ENCODE measurements at regions not wholly inside any gene's neighbourhood (a gene's known extent, or its start where the extent isn't known, plus 50 kb on each side); places are given as distances from the start of the nearest gene placed in this dataset.

GRCh38 chr1:216815260-216816131 is 92.3 kb upstream of the ESRRG start:
- H3K4me3 ChIP-seq (ENCODE audit: low read depth in 1 of 2, low read length in 2 of 2): no peak overlapping the region
- no peaks in the 10 kb centered on the region for H3K9me3 ChIP-seq (ENCODE audit: low read length)
- H3K36me3 ChIP-seq (ENCODE audit: insufficient read depth, low read length): no peaks in the 10 kb centered on the region
- H3K27ac ChIP-seq (ENCODE audit: low read depth, low read length): no peak overlapping the region
- H3K27me3 ChIP-seq (ENCODE audit: control insufficient read depth in 1 of 2, insufficient read depth in 2 of 2, low read length in 2 of 2): no peaks in the 10 kb centered on the region
- no peaks in the 10 kb centered on the region for H3K4me1 ChIP-seq (ENCODE audit: insufficient read depth, low read length)
- H3K9ac ChIP-seq (ENCODE audit: low read length): no peak overlapping the region

GRCh38 chr1:216814576-216815259 is 91.5 kb upstream of the ESRRG start:
- Histone ChIP-seq H3K27me3 (ENCODE audit: control insufficient read depth in 1 of 2, insufficient read depth in 2 of 2, low read length in 2 of 2) (no peaks in the 10 kb centered on the region), H3K4me1 (ENCODE audit: insufficient read depth, low read length) (no peaks in the 10 kb centered on the region), H3K9me3 (ENCODE audit: low read length) (no peaks in the 10 kb centered on the region), H3K36me3 (ENCODE audit: insufficient read depth, low read length) (no peaks in the 10 kb centered on the region), H3K27ac (ENCODE audit: low read depth, low read length) (no peak overlapping the region), H3K4me3 (ENCODE audit: low read depth in 1 of 2, low read length in 2 of 2) (no peak overlapping the region), H3K9ac (ENCODE audit: low read length) (no peak overlapping the region)

GRCh38 chr1:216812966-216813365 is 89.7 kb upstream of the ESRRG start:
- Histone ChIP-seq H3K36me3 (ENCODE audit: insufficient read depth, low read length) (no peaks in the 10 kb centered on the region), H3K27ac (ENCODE audit: low read depth, low read length) (no peak overlapping the region), H3K9me3 (ENCODE audit: low read length) (no peaks in the 10 kb centered on the region), H3K27me3 (ENCODE audit: control insufficient read depth in 1 of 2, insufficient read depth in 2 of 2, low read length in 2 of 2) (no peaks in the 10 kb centered on the region), H3K9ac (ENCODE audit: low read length) (no peak overlapping the region), H3K4me1 (ENCODE audit: insufficient read depth, low read length) (no peaks in the 10 kb centered on the region), H3K4me3 (ENCODE audit: low read depth in 1 of 2, low read length in 2 of 2) (no peak overlapping the region)

- Histone ChIP-seq H3K27ac (ENCODE audit: low read depth, low read length) (no peak overlapping the region), H3K9me3 (ENCODE audit: low read length) (no peaks in the 10 kb centered on the region), H3K4me3 (ENCODE audit: low read depth in 1 of 2, low read length in 2 of 2) (no peak overlapping the region), H3K27me3 (ENCODE audit: control insufficient read depth in 1 of 2, insufficient read depth in 2 of 2, low read length in 2 of 2) (no peaks in the 10 kb centered on the region), H3K36me3 (ENCODE audit: insufficient read depth, low read length) (no peaks in the 10 kb centered on the region), H3K9ac (ENCODE audit: low read length) (no peak overlapping the region), H3K4me1 (ENCODE audit: insufficient read depth, low read length) (no peaks in the 10 kb centered on the region)
These were observed 86.4 kb upstream of the ESRRG start for GRCh38 chr1:216809649-216810048.

- Histone ChIP-seq H3K4me1 (ENCODE audit: insufficient read depth, low read length) (no peaks in the 10 kb centered on the region), H3K4me3 (ENCODE audit: low read depth in 1 of 2, low read length in 2 of 2) (no peak overlapping the region), H3K27ac (ENCODE audit: low read depth, low read length) (no peak overlapping the region), H3K9ac (ENCODE audit: low read length) (no peak overlapping the region), H3K9me3 (ENCODE audit: low read length) (no peaks in the 10 kb centered on the region), H3K27me3 (ENCODE audit: control insufficient read depth in 1 of 2, insufficient read depth in 2 of 2, low read length in 2 of 2) (no peaks in the 10 kb centered on the region), H3K36me3 (ENCODE audit: insufficient read depth, low read length) (no peaks in the 10 kb centered on the region)
These were observed 84.5 kb upstream of the ESRRG start for GRCh38 chr1:216807696-216808095.

GRCh38 chr1:216805953-216806352 is 82.7 kb upstream of the ESRRG start:
- no peaks in the 10 kb centered on the region for H3K27me3 ChIP-seq (ENCODE audit: control insufficient read depth in 1 of 2, insufficient read depth in 2 of 2, low read length in 2 of 2)
- H3K27ac ChIP-seq (ENCODE audit: low read depth, low read length): no peak overlapping the region
- H3K36me3 ChIP-seq (ENCODE audit: insufficient read depth, low read length): no peaks in the 10 kb centered on the region

GRCh38 chr1:216805233-216805632 is 82.0 kb upstream of the ESRRG start:
- H3K27me3 ChIP-seq (ENCODE audit: control insufficient read depth in 1 of 2, insufficient read depth in 2 of 2, low read length in 2 of 2): no peaks in the 10 kb centered on the region
- H3K4me3 ChIP-seq (ENCODE audit: low read depth in 1 of 2, low read length in 2 of 2): no peak overlapping the region
- no peaks in the 10 kb centered on the region for H3K4me1 ChIP-seq (ENCODE audit: insufficient read depth, low read length)
- H3K27ac ChIP-seq (ENCODE audit: low read depth, low read length): no peak overlapping the region
- no peaks in the 10 kb centered on the region for H3K36me3 ChIP-seq (ENCODE audit: insufficient read depth, low read length)
- H3K9ac ChIP-seq (ENCODE audit: low read length): no peak overlapping the region
- no peaks in the 10 kb centered on the region for H3K9me3 ChIP-seq (ENCODE audit: low read length)

More at GRCh38 chr1:216805953-216806352, 82.7 kb upstream of the ESRRG start:
- Histone ChIP-seq H3K4me3 (ENCODE audit: low read depth in 1 of 2, low read length in 2 of 2) (no peak overlapping the region), H3K4me1 (ENCODE audit: insufficient read depth, low read length) (no peaks in the 10 kb centered on the region), H3K9ac (ENCODE audit: low read length) (no peak overlapping the region), H3K9me3 (ENCODE audit: low read length) (no peaks in the 10 kb centered on the region)

GRCh38 chr1:216804111-216804510 is 80.9 kb upstream of the ESRRG start:
- no peaks in the 10 kb centered on the region for H3K9me3 ChIP-seq (ENCODE audit: low read length)
- no peak overlapping the region for H3K27ac ChIP-seq (ENCODE audit: low read depth, low read length)
- H3K4me1 ChIP-seq (ENCODE audit: insufficient read depth, low read length): no peaks in the 10 kb centered on the region
- H3K27me3 ChIP-seq (ENCODE audit: control insufficient read depth in 1 of 2, insufficient read depth in 2 of 2, low read length in 2 of 2): no peaks in the 10 kb centered on the region
- no peaks in the 10 kb centered on the region for H3K36me3 ChIP-seq (ENCODE audit: insufficient read depth, low read length)
- H3K4me3 ChIP-seq (ENCODE audit: low read depth in 1 of 2, low read length in 2 of 2): no peak overlapping the region
- H3K9ac ChIP-seq (ENCODE audit: low read length): no peak overlapping the region

- no peaks in the 10 kb centered on the region for H3K9me3 ChIP-seq (ENCODE audit: low read length)
- no peak overlapping the region for H3K9ac ChIP-seq (ENCODE audit: low read length)
- no peak overlapping the region for H3K4me3 ChIP-seq (ENCODE audit: low read depth in 1 of 2, low read length in 2 of 2)
- H3K36me3 ChIP-seq (ENCODE audit: insufficient read depth, low read length): no peaks in the 10 kb centered on the region
- H3K27ac ChIP-seq (ENCODE audit: low read depth, low read length): no peak overlapping the region
- no peaks in the 10 kb centered on the region for H3K4me1 ChIP-seq (ENCODE audit: insufficient read depth, low read length)
- no peaks in the 10 kb centered on the region for H3K27me3 ChIP-seq (ENCODE audit: control insufficient read depth in 1 of 2, insufficient read depth in 2 of 2, low read length in 2 of 2)
These were observed 71.4 kb upstream of the ESRRG start for GRCh38 chr1:216794586-216794985.

- no peaks in the 10 kb centered on the region for H3K4me1 ChIP-seq (ENCODE audit: insufficient read depth, low read length)
- H3K27ac ChIP-seq (ENCODE audit: low read depth, low read length): no peak overlapping the region
- no peaks in the 10 kb centered on the region for H3K27me3 ChIP-seq (ENCODE audit: control insufficient read depth in 1 of 2, insufficient read depth in 2 of 2, low read length in 2 of 2)
- H3K9me3 ChIP-seq (ENCODE audit: low read length): no peaks in the 10 kb centered on the region
- no peak overlapping the region for H3K9ac ChIP-seq (ENCODE audit: low read length)
- no peak overlapping the region for H3K4me3 ChIP-seq (ENCODE audit: low read depth in 1 of 2, low read length in 2 of 2)
- H3K36me3 ChIP-seq (ENCODE audit: insufficient read depth, low read length): no peaks in the 10 kb centered on the region
These were observed 70.7 kb upstream of the ESRRG start for GRCh38 chr1:216793973-216794372.

GRCh38 chr1:216793303-216793702 is 70.1 kb upstream of the ESRRG start:
- Histone ChIP-seq H3K27me3 (ENCODE audit: control insufficient read depth in 1 of 2, insufficient read depth in 2 of 2, low read length in 2 of 2) (no peaks in the 10 kb centered on the region), H3K9ac (ENCODE audit: low read length) (no peak overlapping the region), H3K4me1 (ENCODE audit: insufficient read depth, low read length) (no peaks in the 10 kb centered on the region), H3K36me3 (ENCODE audit: insufficient read depth, low read length) (no peaks in the 10 kb centered on the region), H3K27ac (ENCODE audit: low read depth, low read length) (no peak overlapping the region), H3K9me3 (ENCODE audit: low read length) (no peaks in the 10 kb centered on the region), H3K4me3 (ENCODE audit: low read depth in 1 of 2, low read length in 2 of 2) (no peak overlapping the region)

Data from muscle layer of colon (tissue), 2 donors.